ENCODE measurements at regions not wholly inside any gene's neighbourhood (a gene's known extent, or its start where the extent isn't known, plus 50 kb on each side); places are given as distances from the start of the nearest gene placed in this dataset.

DNA sequence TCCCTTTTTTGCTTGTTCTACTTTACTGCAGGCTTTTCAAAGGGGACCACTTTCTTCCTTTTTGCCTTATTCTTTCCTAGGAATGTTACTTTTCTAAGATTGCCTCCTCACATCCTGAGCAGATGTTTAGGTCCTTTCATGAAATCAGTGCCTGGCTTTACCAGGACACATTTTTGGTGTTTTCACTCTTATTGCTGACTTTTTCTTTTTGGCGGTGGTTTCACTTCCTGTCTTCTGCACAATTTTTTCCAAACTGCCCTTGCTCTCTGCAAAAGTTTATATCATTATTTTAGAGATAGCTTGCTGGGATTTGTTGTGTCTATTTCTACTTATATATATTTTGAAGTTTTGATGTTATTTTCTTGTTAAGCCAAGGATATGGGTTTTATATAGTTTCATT, 332.2 kb upstream of the MTPN start:
- no peak overlapping the region for H3K4me3 Mint-ChIP-seq (ENCODE audit: unreplicated experiment)
- H3K27ac Mint-ChIP-seq (ENCODE audit: unreplicated experiment), result no peak overlapping the region

DNA sequence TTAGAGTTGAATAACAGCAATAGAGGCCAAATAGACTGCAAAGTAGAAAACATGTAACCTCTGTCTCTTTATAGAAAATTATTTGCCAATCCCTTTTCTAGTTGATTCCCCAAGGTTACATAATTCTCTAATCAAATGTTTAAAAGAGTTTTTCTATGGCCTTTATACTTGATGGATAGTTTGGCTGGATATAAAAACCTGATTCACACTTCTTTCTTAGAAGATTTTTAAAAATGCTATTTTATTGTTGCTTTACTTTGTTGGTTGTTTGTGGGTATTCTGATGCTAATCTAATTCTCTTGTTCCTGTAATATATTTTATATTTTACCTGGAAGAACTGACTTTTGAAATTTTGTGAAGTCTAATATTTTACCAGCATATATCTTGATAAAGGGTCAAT, 331.1 kb upstream of the MTPN start:
- Mint-ChIP-seq H3K4me1 (ENCODE audit: unreplicated experiment) (no peaks in the 10 kb centered on the region), H3K9me3 (ENCODE audit: unreplicated experiment) (no peaks in the 10 kb centered on the region), H3K4me3 (ENCODE audit: unreplicated experiment) (no peak overlapping the region), H3K27me3 (ENCODE audit: unreplicated experiment) (no peaks in the 10 kb centered on the region), H3K36me3 (ENCODE audit: low read depth, unreplicated experiment) (no peaks in the 10 kb centered on the region), H3K27ac (ENCODE audit: unreplicated experiment) (no peak overlapping the region)
- TF ChIP-seq, protein P1, sequence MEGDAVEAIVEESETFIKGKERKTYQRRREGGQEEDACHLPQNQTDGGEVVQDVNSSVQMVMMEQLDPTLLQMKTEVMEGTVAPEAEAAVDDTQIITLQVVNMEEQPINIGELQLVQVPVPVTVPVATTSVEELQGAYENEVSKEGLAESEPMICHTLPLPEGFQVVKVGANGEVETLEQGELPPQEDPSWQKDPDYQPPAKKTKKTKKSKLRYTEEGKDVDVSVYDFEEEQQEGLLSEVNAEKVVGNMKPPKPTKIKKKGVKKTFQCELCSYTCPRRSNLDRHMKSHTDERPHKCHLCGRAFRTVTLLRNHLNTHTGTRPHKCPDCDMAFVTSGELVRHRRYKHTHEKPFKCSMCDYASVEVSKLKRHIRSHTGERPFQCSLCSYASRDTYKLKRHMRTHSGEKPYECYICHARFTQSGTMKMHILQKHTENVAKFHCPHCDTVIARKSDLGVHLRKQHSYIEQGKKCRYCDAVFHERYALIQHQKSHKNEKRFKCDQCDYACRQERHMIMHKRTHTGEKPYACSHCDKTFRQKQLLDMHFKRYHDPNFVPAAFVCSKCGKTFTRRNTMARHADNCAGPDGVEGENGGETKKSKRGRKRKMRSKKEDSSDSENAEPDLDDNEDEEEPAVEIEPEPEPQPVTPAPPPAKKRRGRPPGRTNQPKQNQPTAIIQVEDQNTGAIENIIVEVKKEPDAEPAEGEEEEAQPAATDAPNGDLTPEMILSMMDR (IDR thresholded peaks at IDR 0.05; ENCODE audit: unreplicated experiment), result no peak
- DNase-seq (ENCODE audit: low spot score), result no peak

More for the DNA sequence above, 332.2 kb upstream of the MTPN start:
- no peaks in the 10 kb centered on the region for H3K36me3 Mint-ChIP-seq (ENCODE audit: low read depth, unreplicated experiment)
- TF ChIP-seq, protein P1 (IDR thresholded peaks at IDR 0.05; ENCODE audit: unreplicated experiment), result no peak
- H3K9me3 Mint-ChIP-seq (ENCODE audit: unreplicated experiment), result no peaks in the 10 kb centered on the region
- DNase-seq (ENCODE audit: low spot score), result no peak
- H3K4me1 Mint-ChIP-seq (ENCODE audit: unreplicated experiment), result no peaks in the 10 kb centered on the region
- H3K27me3 Mint-ChIP-seq (ENCODE audit: unreplicated experiment), result no peaks in the 10 kb centered on the region

GRCh38 chr7:136303162-136303561, 326.0 kb upstream of the MTPN start:
- no peaks in the 10 kb centered on the region for H3K27me3 Mint-ChIP-seq (ENCODE audit: unreplicated experiment)
- H3K4me3 Mint-ChIP-seq (ENCODE audit: unreplicated experiment), result no peak overlapping the region
- no peaks in the 10 kb centered on the region for H3K36me3 Mint-ChIP-seq (ENCODE audit: low read depth, unreplicated experiment)
- no peaks in the 10 kb centered on the region for H3K9me3 Mint-ChIP-seq (ENCODE audit: unreplicated experiment)
- DNase-seq (ENCODE audit: low spot score), result no peak
- TF ChIP-seq, protein P1 (IDR thresholded peaks at IDR 0.05; ENCODE audit: unreplicated experiment), result no peak
- no peaks in the 10 kb centered on the region for H3K4me1 Mint-ChIP-seq (ENCODE audit: unreplicated experiment)
- H3K27ac Mint-ChIP-seq (ENCODE audit: unreplicated experiment), result no peak overlapping the region

DNA sequence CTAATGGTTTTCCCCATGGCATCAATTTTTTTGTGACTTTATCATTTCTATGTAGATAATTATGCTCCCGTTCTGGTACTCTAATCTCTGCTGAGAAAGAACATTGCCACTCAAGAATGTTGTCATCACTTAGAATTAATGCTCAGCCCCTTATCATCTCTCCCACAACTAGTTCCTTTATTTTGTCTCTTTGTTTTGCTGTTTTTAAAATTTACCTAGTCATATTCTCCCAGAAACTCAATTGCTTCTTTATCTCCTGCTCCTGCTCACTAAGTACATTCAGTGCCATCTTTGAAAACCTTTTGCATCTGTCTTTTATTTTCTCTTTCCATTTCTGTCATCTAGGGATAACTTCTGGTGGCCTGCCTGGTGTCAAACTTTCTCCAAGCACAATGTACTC, 324.9 kb upstream of the MTPN start:
- Mint-ChIP-seq H3K4me3 (ENCODE audit: unreplicated experiment) (no peak overlapping the region), H3K27ac (ENCODE audit: unreplicated experiment) (no peak overlapping the region), H3K27me3 (ENCODE audit: unreplicated experiment) (no peaks in the 10 kb centered on the region), H3K4me1 (ENCODE audit: unreplicated experiment) (no peaks in the 10 kb centered on the region), H3K9me3 (ENCODE audit: unreplicated experiment) (no peaks in the 10 kb centered on the region), H3K36me3 (ENCODE audit: low read depth, unreplicated experiment) (no peaks in the 10 kb centered on the region)
- TF ChIP-seq, protein P1 (IDR thresholded peaks at IDR 0.05; ENCODE audit: unreplicated experiment), result no peak
- no peak for DNase-seq (ENCODE audit: low spot score)

DNA sequence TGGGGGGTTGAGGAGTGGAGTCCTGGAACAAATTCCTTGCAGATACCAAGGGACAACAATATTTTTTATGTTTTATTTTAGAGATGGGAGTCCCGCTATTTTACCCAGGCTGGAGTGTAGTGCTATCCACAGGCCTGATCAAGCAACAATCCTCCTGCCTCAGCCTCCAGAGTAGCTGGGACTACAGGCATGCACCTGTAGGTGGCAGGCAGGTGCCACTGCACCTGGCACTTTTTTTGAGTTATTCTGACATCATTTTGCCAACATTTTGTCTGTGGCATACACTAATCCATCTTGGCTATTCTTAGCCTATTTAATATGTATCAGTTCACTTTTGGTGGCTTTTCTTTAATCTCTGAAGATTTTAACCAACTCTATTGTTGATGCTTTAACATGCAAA, 317.8 kb upstream of the MTPN start:
- no peak for DNase-seq (ENCODE audit: low spot score)
- TF ChIP-seq, protein P1 (IDR thresholded peaks at IDR 0.05; ENCODE audit: unreplicated experiment), result no peak
- Mint-ChIP-seq H3K36me3 (ENCODE audit: low read depth, unreplicated experiment) (no peaks in the 10 kb centered on the region), H3K27ac (ENCODE audit: unreplicated experiment) (no peak overlapping the region), H3K4me3 (ENCODE audit: unreplicated experiment) (no peak overlapping the region), H3K9me3 (ENCODE audit: unreplicated experiment) (no peaks in the 10 kb centered on the region), H3K4me1 (ENCODE audit: unreplicated experiment) (peaks cover 4% of the 10 kb centered on the region), H3K27me3 (ENCODE audit: unreplicated experiment) (no peaks in the 10 kb centered on the region)
